ENCODE measurements at regions not wholly inside any gene's neighbourhood (a gene's known extent, or its start where the extent isn't known, plus 50 kb on each side); places are given as distances from the start of the nearest gene placed in this dataset.

GRCh38 chr18:57243624-57244179, 96.8 kb downstream of the BOD1L2 start:
- no peak for DNase-seq (ENCODE audit: low spot score)

- DNase-seq (ENCODE audit: low spot score): no peak
Measured at GRCh38 chr18:57249179-57249578, 102.3 kb downstream of the BOD1L2 start.

- DNase-seq (ENCODE audit: low spot score): no peak
Measured at GRCh38 chr18:57249883-57250282, 102.5 kb upstream of the ST8SIA3 start.

- no peak for DNase-seq (ENCODE audit: low spot score)
Measured at GRCh38 chr18:57251747-57252146, 100.6 kb upstream of the ST8SIA3 start.

GRCh38 chr18:57253903-57254302, 98.5 kb upstream of the ST8SIA3 start:
- no peak for DNase-seq (ENCODE audit: low spot score)

- no peak for DNase-seq (ENCODE audit: low spot score)
Measured at GRCh38 chr18:57258131-57258777, 94.1 kb upstream of the ST8SIA3 start.

- no peak for DNase-seq (ENCODE audit: low spot score)
Measured at GRCh38 chr18:57267368-57267925, 84.9 kb upstream of the ST8SIA3 start.

- no peak for DNase-seq (ENCODE audit: low spot score)
Measured at GRCh38 chr18:57269756-57270155, 82.6 kb upstream of the ST8SIA3 start.

- no peak for DNase-seq (ENCODE audit: low spot score)
Measured at GRCh38 chr18:57270156-57270555, 82.2 kb upstream of the ST8SIA3 start.

GRCh38 chr18:57273194-57273593, 79.2 kb upstream of the ST8SIA3 start:
- no peak for DNase-seq (ENCODE audit: low spot score)

GRCh38 chr18:57275111-57275510, 77.2 kb upstream of the ST8SIA3 start:
- no peak for DNase-seq (ENCODE audit: low spot score)

GRCh38 chr18:57276829-57277228, 75.5 kb upstream of the ST8SIA3 start:
- DNase-seq (ENCODE audit: low spot score): no peak

- DNase-seq (ENCODE audit: low spot score): no peak
Measured at GRCh38 chr18:57278933-57279332, 73.4 kb upstream of the ST8SIA3 start.

- no peak for DNase-seq (ENCODE audit: low spot score)
Measured at GRCh38 chr18:57281519-57281918, 70.8 kb upstream of the ST8SIA3 start.

- no peak for DNase-seq (ENCODE audit: low spot score)
Measured at GRCh38 chr18:57286949-57287348, 65.4 kb upstream of the ST8SIA3 start.

- DNase-seq (ENCODE audit: low spot score): no peak
Measured at GRCh38 chr18:57287766-57288165, 64.6 kb upstream of the ST8SIA3 start.

- DNase-seq (ENCODE audit: low spot score): no peak
Measured at GRCh38 chr18:57294547-57294946, 57.8 kb upstream of the ST8SIA3 start.

GRCh38 chr18:57296336-57296735, 56.0 kb upstream of the ST8SIA3 start:
- no peak for DNase-seq (ENCODE audit: low spot score)

- no peak for DNase-seq (ENCODE audit: low spot score)
Measured at GRCh38 chr18:57297306-57297705, 55.1 kb upstream of the ST8SIA3 start.

GRCh38 chr18:57299931-57300330, 52.4 kb upstream of the ST8SIA3 start:
- no peak for DNase-seq (ENCODE audit: low spot score)

GRCh38 chr18:57301573-57302559, 50.5 kb upstream of the ST8SIA3 start:
- no peak for DNase-seq (ENCODE audit: low spot score)
